NB4 (cell line): ENCODE measurements at regions not wholly inside any gene's neighbourhood (a gene's known extent, or its start where the extent isn't known, plus 50 kb on each side); places are given as distances from the start of the nearest gene placed in this dataset.

Source experiments
- DNase-seq: peaks from one replicate; pipeline ENCODE4 v3.0.0; 2010; ENCODE audit warnings: low read depth
- H3K4me3 ChIP-seq: one replicate; pipeline ENCODE4 v1.5.1; 2011; ENCODE audit warnings: mild to moderate bottlenecking, low read depth, low read length, moderate library complexity
- MYC ChIP-seq: IDR thresholded peaks from 2 replicates; pipeline ENCODE4 v1.6.1; 2011; ENCODE audit warnings: low read depth, low read length
- POLR2A ChIP-seq: IDR thresholded peaks from 2 replicates; pipeline ENCODE4 v1.6.1; 2011; ENCODE audit warnings: mild to moderate bottlenecking; ENCODE audit not compliant: insufficient read length; ENCODE audit errors: extremely low read depth
- TF ChIP-seq, protein P1 (sequence below): IDR thresholded peaks from one replicate; pipeline ENCODE4 v1.5.1; 2012; ENCODE audit warnings: low read depth, low read length
- TF ChIP-seq, protein P2 (sequence below): IDR thresholded peaks from 2 replicates; pipeline ENCODE4 v1.6.1; 2011; ENCODE audit warnings: low read depth, low read length

DNA sequence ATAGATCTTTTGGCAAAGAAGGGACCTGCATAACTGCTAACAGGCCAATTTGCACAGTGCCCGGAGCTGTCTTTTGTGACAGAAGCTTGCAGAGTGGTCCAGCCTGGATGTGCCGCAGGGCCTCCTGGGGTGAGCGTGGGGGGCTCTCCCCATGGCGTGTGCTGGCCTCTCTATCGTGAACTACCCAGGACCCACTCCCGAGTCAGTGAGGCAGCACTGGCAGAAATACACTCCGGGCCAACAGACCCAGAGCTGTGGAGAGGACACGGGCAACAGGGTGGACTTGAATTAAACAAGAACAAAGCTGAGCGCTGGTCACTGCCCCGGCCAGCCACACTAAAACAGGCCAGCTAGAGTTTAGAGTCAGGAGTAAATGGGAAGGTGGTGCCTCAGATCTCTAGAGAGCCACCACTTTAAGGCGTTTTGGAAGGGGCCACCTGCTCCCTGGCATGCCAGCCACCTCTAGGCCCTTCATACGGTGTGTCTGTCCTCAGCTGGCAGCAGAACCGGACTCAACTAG lies 152.1 kb downstream of the KLF13 start:
- H3K4me3 ChIP-seq: no peak overlapping the region
- DNase-seq: no peak
- TF ChIP-seq, protein P1, sequence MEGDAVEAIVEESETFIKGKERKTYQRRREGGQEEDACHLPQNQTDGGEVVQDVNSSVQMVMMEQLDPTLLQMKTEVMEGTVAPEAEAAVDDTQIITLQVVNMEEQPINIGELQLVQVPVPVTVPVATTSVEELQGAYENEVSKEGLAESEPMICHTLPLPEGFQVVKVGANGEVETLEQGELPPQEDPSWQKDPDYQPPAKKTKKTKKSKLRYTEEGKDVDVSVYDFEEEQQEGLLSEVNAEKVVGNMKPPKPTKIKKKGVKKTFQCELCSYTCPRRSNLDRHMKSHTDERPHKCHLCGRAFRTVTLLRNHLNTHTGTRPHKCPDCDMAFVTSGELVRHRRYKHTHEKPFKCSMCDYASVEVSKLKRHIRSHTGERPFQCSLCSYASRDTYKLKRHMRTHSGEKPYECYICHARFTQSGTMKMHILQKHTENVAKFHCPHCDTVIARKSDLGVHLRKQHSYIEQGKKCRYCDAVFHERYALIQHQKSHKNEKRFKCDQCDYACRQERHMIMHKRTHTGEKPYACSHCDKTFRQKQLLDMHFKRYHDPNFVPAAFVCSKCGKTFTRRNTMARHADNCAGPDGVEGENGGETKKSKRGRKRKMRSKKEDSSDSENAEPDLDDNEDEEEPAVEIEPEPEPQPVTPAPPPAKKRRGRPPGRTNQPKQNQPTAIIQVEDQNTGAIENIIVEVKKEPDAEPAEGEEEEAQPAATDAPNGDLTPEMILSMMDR: no peak
- TF ChIP-seq POLR2A: no peak
- TF ChIP-seq MYC: no peak
- TF ChIP-seq, protein P2, sequence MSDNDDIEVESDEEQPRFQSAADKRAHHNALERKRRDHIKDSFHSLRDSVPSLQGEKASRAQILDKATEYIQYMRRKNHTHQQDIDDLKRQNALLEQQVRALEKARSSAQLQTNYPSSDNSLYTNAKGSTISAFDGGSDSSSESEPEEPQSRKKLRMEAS: no peak

DNA sequence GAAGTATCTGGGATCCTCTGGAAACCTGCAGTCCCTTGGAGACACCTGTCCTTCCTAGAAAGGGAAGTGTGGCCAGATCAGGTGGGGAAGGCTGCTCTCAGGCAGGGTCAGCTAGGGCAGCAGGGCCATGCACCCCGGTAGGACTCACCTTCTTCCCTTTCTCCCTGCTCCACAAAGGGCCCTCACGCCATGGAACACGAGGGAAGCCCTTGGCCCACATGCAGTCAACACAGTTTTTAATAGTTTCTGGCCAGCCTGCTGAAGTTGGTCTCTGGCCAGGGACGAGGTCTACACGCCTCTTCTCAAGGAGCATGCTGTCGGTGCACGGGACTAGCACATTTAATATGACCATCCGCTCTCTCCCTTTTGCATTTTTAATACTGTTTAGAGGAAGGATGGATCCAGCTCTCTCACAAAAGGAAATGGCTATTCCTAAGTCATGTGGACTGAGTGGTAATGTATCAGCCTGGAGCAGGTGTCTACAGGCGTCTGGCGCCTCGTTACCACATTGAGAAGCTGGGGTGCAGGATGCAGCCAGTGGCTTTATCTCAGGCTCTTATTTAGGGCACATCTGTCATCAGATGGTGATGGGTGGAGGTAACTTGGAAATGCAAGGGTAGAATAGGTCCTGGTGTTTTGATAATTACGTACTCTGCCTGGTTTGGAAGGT lies 153.9 kb downstream of the KLF13 start:
- TF ChIP-seq POLR2A (no peak), MYC (no peak)
- TF ChIP-seq, protein P1: no peak
- TF ChIP-seq, protein P2: no peak
- DNase-seq: no peak
- H3K4me3 ChIP-seq: no peak overlapping the region

DNA sequence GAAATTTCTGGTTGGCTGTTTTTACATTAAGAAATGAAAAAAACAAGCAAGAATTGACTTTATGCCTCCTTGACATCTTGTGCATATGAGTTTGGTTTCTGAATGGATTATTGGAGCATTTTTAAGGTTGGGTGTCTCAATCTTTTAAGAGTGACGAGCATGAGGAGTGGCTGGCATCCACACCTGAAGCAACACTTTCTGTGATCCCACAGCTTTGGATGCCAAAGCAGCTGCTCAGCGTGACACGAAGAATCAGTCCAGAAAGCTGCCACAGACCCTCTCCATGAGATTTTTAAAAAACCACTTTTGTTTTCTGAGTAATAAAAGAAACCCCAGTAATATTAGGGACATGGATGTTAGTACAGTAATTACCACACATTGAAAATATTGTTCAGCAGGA lies 154.5 kb downstream of the KLF13 start:
- TF ChIP-seq, protein P1: no peak
- H3K4me3 ChIP-seq: no peak overlapping the region
- no peak for DNase-seq

DNA sequence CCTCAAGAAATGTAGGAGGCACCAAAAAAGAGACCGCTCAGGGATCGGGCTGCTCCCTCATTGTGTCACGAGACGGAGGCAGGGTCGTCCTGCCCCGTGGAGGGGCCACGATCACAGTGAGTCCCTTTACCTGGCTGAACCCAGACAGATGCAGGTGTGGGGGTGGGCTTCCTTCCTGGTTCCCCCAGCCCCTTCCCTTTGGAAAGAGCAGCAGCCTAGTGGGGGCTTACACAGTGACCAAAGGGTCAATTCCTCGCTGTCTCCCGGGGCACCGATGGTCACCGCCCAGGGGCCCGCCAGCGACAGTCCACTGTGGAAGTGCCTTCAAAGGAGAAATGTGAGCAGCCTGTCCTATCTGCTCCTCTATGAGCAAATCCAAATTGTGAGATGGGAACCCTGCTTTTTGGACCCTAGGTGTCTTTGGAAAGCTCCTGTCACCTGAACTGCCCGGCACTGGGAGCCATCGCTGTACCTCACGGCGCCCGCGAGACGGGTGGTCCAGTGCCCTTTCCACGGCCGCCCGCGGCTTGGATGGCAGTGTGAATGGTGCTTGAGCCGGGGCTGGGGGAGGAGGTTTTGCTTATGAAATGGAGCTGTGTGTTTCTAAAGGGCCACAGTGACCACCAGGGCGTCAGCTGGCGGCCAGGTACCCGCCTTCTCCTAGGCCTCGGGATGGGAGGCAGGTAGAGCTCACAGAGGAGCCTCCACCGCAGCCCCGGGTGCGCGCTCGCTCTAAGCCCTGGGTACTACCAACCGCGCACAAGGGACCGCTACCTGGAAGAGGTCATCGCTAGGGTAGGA lies 155.7 kb downstream of the KLF13 start:
- no peak for DNase-seq
- TF ChIP-seq POLR2A: no peak
- TF ChIP-seq, protein P1: no peak
- TF ChIP-seq, protein P2: no peak
- no peak for TF ChIP-seq MYC
- H3K4me3 ChIP-seq: no peak overlapping the region

DNA sequence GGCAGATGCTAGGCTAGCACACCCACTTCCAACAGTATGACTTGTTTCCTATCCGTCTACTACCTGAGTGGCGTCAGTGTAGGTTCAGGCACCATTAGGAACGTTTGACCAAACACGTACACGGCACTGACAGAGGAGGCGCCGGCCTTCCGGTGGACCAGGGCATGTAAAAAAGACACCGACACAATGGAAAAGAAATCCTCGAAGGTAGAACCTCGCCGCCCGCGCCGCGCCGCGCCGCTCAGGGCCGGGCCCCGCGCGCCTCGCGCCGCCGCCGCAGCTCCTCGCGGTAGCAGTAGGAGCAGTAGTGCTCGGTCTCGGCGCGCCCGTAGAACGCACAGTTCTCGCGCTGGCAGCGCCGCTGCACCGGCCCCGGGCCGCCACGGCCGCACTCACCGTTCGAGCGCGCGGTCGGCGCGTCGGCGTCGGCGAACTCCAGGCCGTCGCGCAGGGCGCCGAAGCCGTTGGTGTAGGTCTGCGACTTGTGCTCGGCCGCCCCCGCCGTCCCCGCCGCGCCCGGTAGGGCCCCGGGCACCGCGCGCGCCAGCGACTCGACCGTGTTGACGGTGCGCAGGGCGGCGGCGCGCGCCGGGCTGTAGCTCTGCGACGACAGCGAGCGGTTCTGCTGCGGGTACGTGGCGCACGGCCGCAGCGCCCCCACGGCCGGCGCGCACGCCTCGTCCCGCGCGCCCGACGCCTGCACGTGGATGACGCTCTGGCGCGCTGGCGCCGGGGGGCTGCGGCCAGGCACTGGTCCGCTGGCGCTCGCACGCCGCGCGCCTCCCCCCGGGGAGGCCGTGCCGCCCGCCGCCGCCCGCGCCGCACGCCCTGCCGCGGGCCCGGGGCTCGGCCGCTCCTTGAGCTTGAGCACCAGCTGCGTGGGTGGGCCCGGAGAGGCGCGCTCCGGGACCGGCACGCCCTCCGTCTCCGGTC lies 156.7 kb downstream of the KLF13 start:
- DNase-seq: no peak
- H3K4me3 ChIP-seq: no peak overlapping the region
- no peak for TF ChIP-seq POLR2A
- TF ChIP-seq, protein P1: no peak
- no peak for TF ChIP-seq MYC
- TF ChIP-seq, protein P2: no peak
